SU-DHL-6 (cell line): ENCODE measurements at regions not wholly inside any gene's neighbourhood (a gene's known extent, or its start where the extent isn't known, plus 50 kb on each side); places are given as distances from the start of the nearest gene placed in this dataset.

Source experiments
- CTCF ChIP-seq: fragments of 200-600 bp; sonication (generic); IDR thresholded peaks from one replicate; pipeline ENCODE4 v1.5.1; 2017; ENCODE audit warnings: antibody characterized with exemption, mild to moderate bottlenecking, low read length, moderate library complexity; ENCODE audit not compliant: insufficient read depth, poor library complexity, severe bottlenecking
- EZH2phosphoT487 ChIP-seq: fragments of 200-600 bp; sonication (generic), shearing (Covaris generic); conservative IDR thresholded peaks from 2 replicates; pipeline ENCODE4 v1.6.1; 2018; ENCODE audit warnings: mild to moderate bottlenecking, antibody characterized with exemption, low read length, moderate library complexity, mixed read lengths

GRCh38 chr5:32854473-32854872, 143.4 kb downstream of the NPR3 start:
- TF ChIP-seq CTCF, result no peak
- TF ChIP-seq EZH2phosphoT487, result no peak
